IPS DF 6.9 (cell line): ENCODE measurements at regions not wholly inside any gene's neighbourhood (a gene's known extent, or its start where the extent isn't known, plus 50 kb on each side); places are given as distances from the start of the nearest gene placed in this dataset.

Experiments used
- DNase-seq: peaks from one replicate; pipeline ENCODE4 v3.0.0-alpha.2; 2013; ENCODE audit warnings: low read depth, low spot score
- H3K27ac ChIP-seq: one replicate; pipeline ENCODE4 v1.5.1; 2013; ENCODE audit warnings: low read length, control low read depth
- H3K27me3 ChIP-seq: 2 replicates; pipeline ENCODE4 v1.6.1; 2013; ENCODE audit warnings: mild to moderate bottlenecking, low read length; ENCODE audit not compliant: control insufficient read depth, insufficient read depth
- H3K36me3 ChIP-seq: 2 replicates; pipeline ENCODE4 v1.6.1; 2013; ENCODE audit warnings: low read length; ENCODE audit not compliant: control insufficient read depth, insufficient read depth
- H3K4me1 ChIP-seq: 2 replicates; pipeline ENCODE4 v1.6.1; 2013; ENCODE audit warnings: low read length; ENCODE audit not compliant: control insufficient read depth, insufficient read depth
- H3K4me3 ChIP-seq: 2 replicates; pipeline ENCODE4 v1.5.1; 2013; ENCODE audit warnings: mild to moderate bottlenecking, low read length
- H3K9me3 ChIP-seq: 2 replicates; pipeline ENCODE4 v1.6.1; 2013; ENCODE audit warnings: low read length, inconsistent platforms; ENCODE audit not compliant: control insufficient read depth, insufficient read depth
- WGBS: extraction: QIAGEN DNeasy Blood & Tissue Kit; methylation state at CpG from one replicate; pipeline ENCODE4 v1.1.7; 2013; ENCODE audit warnings: mixed read lengths, missing lambda C conversion rate; ENCODE audit not compliant: insufficient read length, insufficient coverage; 5-methylcytosine and 5-hydroxymethylcytosine counted together

- Histone ChIP-seq H3K4me1 (no peaks in the 10 kb centered on the region), H3K4me3 (no peak overlapping the region), H3K9me3 (no peaks in the 10 kb centered on the region), H3K27ac (no peak overlapping the region), H3K27me3 (no peaks in the 10 kb centered on the region), H3K36me3 (no peaks in the 10 kb centered on the region)
- no peak for DNase-seq
- no CpG with 5 or more reads among the region's 5 CpGs for WGBS
These were observed 243.9 kb downstream of the IRX2 start for GRCh38 chr5:2507611-2508010.

- no peaks in the 10 kb centered on the region for H3K9me3 ChIP-seq
- WGBS, result no CpG with 5 or more reads among the region's 7 CpGs
- no peak overlapping the region for H3K27ac ChIP-seq
- no peaks in the 10 kb centered on the region for H3K27me3 ChIP-seq
- no peaks in the 10 kb centered on the region for H3K36me3 ChIP-seq
- no peaks in the 10 kb centered on the region for H3K4me1 ChIP-seq
- DNase-seq, result no peak
- no peak overlapping the region for H3K4me3 ChIP-seq
These were observed 244.9 kb downstream of the IRX2 start for GRCh38 chr5:2506603-2507002.

- H3K4me1 ChIP-seq, result no peaks in the 10 kb centered on the region
- no peaks in the 10 kb centered on the region for H3K36me3 ChIP-seq
- H3K9me3 ChIP-seq, result no peaks in the 10 kb centered on the region
- H3K27me3 ChIP-seq, result no peaks in the 10 kb centered on the region
- no peak overlapping the region for H3K27ac ChIP-seq
- H3K4me3 ChIP-seq, result no peak overlapping the region
- DNase-seq, result no peak
- no CpG with 5 or more reads among the region's 10 CpGs for WGBS
These were observed 246.3 kb downstream of the IRX2 start for GRCh38 chr5:2505217-2505616.

- no CpG with 5 or more reads among the region's 6 CpGs for WGBS
- Histone ChIP-seq H3K27ac (no peak overlapping the region), H3K36me3 (no peaks in the 10 kb centered on the region), H3K9me3 (no peaks in the 10 kb centered on the region), H3K4me1 (no peaks in the 10 kb centered on the region), H3K4me3 (no peak overlapping the region), H3K27me3 (no peaks in the 10 kb centered on the region)
- DNase-seq, result no peak
These were observed 248.4 kb downstream of the IRX2 start for GRCh38 chr5:2502970-2503594.

- no peak overlapping the region for H3K27ac ChIP-seq
- no peak overlapping the region for H3K4me3 ChIP-seq
- H3K4me1 ChIP-seq, result no peaks in the 10 kb centered on the region
- H3K27me3 ChIP-seq, result no peaks in the 10 kb centered on the region
- no peaks in the 10 kb centered on the region for H3K9me3 ChIP-seq
- DNase-seq, result no peak
- no peaks in the 10 kb centered on the region for H3K36me3 ChIP-seq
These were observed 251.6 kb downstream of the IRX2 start for GRCh38 chr5:2499917-2500316.

GRCh38 chr5:2496891-2497290 lies 254.6 kb downstream of the IRX2 start:
- Histone ChIP-seq H3K9me3 (no peaks in the 10 kb centered on the region), H3K36me3 (no peaks in the 10 kb centered on the region), H3K4me1 (no peaks in the 10 kb centered on the region), H3K4me3 (no peak overlapping the region), H3K27me3 (no peaks in the 10 kb centered on the region), H3K27ac (no peak overlapping the region)
- WGBS, result no CpG with 5 or more reads among the region's 9 CpGs
- DNase-seq, result no peak

DNA sequence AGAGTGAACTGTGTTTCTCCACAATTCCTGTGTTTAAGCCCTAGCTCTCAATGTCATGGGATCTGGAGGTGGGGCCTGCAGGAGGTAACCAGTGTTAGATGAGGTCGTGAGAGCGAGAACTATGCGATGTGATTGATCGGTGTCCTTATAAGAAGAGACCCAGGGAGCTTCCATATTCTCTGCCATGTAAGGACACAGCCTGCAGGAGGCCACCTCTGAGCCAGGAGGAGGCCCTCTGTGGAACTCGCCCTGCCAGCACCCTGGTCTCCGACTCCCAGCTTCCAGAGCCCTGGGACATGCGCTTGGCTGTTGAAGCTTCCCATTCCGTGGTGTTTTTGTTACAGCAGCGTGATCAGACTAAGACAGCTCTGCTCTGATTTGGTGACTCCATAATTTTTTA lies 255.4 kb downstream of the IRX2 start:
- no peaks in the 10 kb centered on the region for H3K27me3 ChIP-seq
- no peak overlapping the region for H3K4me3 ChIP-seq
- no peak overlapping the region for H3K27ac ChIP-seq
- no peaks in the 10 kb centered on the region for H3K36me3 ChIP-seq
- H3K9me3 ChIP-seq, result no peaks in the 10 kb centered on the region
- no peak for DNase-seq
- H3K4me1 ChIP-seq, result no peaks in the 10 kb centered on the region
- no CpG with 5 or more reads among the region's 9 CpGs for WGBS

- H3K27ac ChIP-seq, result no peak overlapping the region
- H3K9me3 ChIP-seq, result no peaks in the 10 kb centered on the region
- DNase-seq, result no peak
- no peaks in the 10 kb centered on the region for H3K36me3 ChIP-seq
- no peaks in the 10 kb centered on the region for H3K4me1 ChIP-seq
- no CpG with 5 or more reads among the region's 8 CpGs for WGBS
- H3K4me3 ChIP-seq, result no peak overlapping the region
- H3K27me3 ChIP-seq, result no peaks in the 10 kb centered on the region
These were observed 258.1 kb downstream of the IRX2 start for GRCh38 chr5:2493356-2493755.

- Histone ChIP-seq H3K27ac (no peak overlapping the region), H3K4me3 (no peak overlapping the region), H3K36me3 (no peaks in the 10 kb centered on the region), H3K4me1 (no peaks in the 10 kb centered on the region), H3K27me3 (no peaks in the 10 kb centered on the region), H3K9me3 (no peaks in the 10 kb centered on the region)
- WGBS, result no CpG with 5 or more reads among the region's 7 CpGs
- no peak for DNase-seq
These were observed 259.0 kb downstream of the IRX2 start for GRCh38 chr5:2492476-2492875.

GRCh38 chr5:2491846-2492245 lies 259.6 kb downstream of the IRX2 start:
- no peak overlapping the region for H3K4me3 ChIP-seq
- WGBS, result no CpG with 5 or more reads among the region's 1 CpG
- H3K27me3 ChIP-seq, result no peaks in the 10 kb centered on the region
- H3K9me3 ChIP-seq, result no peaks in the 10 kb centered on the region
- no peak overlapping the region for H3K27ac ChIP-seq
- no peak for DNase-seq
- H3K4me1 ChIP-seq, result no peaks in the 10 kb centered on the region
- H3K36me3 ChIP-seq, result no peaks in the 10 kb centered on the region

DNA sequence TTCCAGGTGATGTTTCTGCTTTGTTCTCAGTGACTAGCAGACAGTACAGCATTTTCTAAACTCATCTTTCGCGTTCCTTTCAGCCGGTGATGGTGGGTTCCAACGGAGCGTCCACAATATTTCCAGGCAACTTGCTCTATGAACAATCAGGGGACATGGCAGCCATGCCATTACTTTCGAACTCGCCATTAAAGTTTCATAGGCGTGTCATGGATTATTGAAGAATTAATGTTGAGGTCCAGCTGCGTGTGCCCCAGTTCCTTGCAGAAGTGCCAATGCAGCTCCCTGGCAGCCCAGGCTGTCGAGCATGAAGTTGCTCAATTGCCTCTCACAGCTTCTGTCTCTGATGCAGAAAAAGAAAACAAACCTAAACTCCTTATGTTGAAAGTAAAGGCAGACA lies 262.2 kb downstream of the IRX2 start:
- no CpG with 5 or more reads among the region's 10 CpGs for WGBS
- Histone ChIP-seq H3K4me1 (no peaks in the 10 kb centered on the region), H3K4me3 (no peak overlapping the region), H3K9me3 (no peaks in the 10 kb centered on the region), H3K36me3 (no peaks in the 10 kb centered on the region), H3K27me3 (no peaks in the 10 kb centered on the region), H3K27ac (no peak overlapping the region)
- no peak for DNase-seq
